Retinal pigment epithelial cell (primary cell): ENCODE measurements at regions not wholly inside any gene's neighbourhood (a gene's known extent, or its start where the extent isn't known, plus 50 kb on each side); places are given as distances from the start of the nearest gene placed in this dataset.

Source experiments
- DNase-seq: peaks from one replicate; pipeline ENCODE4 v3.0.0-alpha.2; 2010; ENCODE audit warnings: low read depth
- H3K4me3 ChIP-seq: 2 replicates; pipeline ENCODE4 v1.5.1; 2011; ENCODE audit warnings: mild to moderate bottlenecking, low read length, control low read depth, moderate library complexity
- CTCF ChIP-seq: conservative IDR thresholded peaks from 2 replicates; pipeline ENCODE4 v1.5.1; 2011; ENCODE audit warnings: low read depth, low read length, control low read depth, inconsistent platforms

DNA sequence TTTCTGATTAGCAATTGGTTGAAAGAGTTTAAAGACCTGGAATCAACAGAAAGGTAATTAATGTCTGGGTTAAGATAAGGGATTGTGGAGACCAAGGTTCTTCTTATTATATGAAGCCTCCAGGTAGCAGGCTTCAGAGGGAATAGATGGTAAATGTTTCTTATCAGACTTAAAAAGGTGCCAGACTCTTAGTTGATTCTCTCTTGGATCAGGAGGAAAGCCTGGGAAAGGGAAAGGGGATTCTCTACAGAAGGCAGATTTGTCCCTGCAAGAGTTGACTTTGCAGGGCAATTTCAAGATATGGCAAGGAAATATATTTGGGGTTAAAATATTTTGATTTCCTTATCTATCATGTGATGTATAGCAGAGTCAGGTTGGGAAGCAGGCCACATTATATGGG lies 153.1 kb upstream of the ARL4C start:
- no peak overlapping the region for H3K4me3 ChIP-seq
- DNase-seq: no peak
- no peak for TF ChIP-seq CTCF

DNA sequence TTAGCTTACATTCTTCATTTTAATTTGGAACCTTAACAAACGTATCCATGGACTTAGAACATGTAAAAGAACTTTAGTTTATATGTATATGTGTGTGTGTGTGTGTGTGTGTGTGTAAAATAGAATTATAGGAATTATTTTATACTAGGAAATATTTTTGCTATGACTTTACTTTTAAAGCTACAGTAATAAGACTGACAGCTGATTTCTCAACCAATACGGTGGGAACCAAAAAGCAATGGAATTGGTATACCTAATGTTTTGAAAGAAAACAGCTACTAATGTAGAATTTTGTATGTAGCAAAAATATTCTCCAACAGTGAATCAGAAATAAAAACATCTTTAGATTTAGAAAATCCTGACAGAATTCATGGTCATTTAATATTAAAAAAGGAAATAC lies 146.5 kb upstream of the ARL4C start:
- no peak for TF ChIP-seq CTCF

DNA sequence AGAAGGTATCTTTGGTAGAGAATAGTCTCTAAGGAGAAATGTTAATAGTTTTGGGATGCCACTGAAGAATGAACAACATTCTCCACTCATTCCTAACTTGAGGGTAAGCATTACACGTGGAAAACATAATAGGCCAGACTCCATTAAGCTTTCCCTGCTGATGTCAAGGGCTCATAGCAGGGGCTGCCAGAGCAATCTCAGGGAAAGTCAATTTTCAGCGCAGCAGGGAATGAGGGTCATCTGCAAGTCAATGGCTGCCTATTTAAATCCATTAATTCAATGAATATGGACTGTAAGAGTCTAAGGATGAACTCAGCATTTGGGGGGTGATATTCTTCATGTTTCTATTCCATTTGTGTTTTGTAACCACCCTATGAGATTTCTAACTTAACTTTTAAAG lies 144.2 kb upstream of the ARL4C start:
- no peak for TF ChIP-seq CTCF
- no peak overlapping the region for H3K4me3 ChIP-seq
- no peak for DNase-seq

More for the DNA sequence above, 146.5 kb upstream of the ARL4C start:
- DNase-seq: no peak
- no peak overlapping the region for H3K4me3 ChIP-seq

GRCh38 chr2:234640657-234641056 lies 143.8 kb upstream of the ARL4C start:
- TF ChIP-seq CTCF: no peak
- no peak for DNase-seq
- no peak overlapping the region for H3K4me3 ChIP-seq

DNA sequence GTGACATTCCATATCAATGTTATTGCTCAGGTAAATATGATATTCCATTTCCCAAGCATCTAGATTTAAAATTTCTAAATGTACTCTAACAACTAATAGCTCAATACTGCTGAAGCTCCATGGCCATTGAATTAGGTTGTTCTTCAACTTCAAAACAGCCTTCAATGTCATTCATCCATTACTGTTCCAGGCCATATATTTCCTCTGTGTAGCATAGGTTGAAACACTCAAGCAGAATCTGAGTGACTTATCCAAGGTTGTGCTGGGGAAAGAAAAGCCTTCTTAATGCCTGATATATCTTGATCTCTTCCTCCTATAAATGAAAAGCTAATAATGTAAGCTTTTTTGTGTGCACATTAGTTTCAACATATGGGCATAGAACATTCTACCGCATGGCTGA lies 142.1 kb upstream of the ARL4C start:
- no peak overlapping the region for H3K4me3 ChIP-seq
- TF ChIP-seq CTCF: no peak
- no peak for DNase-seq

DNA sequence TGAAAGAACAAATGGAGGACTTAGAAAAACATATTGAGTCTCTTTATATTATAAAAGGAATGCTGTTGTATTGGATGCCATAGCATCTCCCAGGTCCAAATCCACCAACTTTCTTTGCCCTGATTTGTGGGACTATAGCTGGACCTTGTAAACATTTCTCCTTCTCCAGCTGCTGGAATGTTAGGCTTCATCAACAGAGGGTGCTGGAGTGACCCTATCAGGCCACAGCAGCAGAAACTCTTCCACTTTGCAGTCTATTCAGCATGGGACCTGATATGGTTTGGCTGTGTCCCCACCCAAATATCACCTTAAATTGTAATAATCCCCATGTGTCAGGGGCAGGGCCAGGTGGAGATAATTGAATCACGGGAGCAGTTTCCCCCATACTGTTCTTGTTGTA lies 138.4 kb upstream of the ARL4C start:
- no peak overlapping the region for H3K4me3 ChIP-seq
- TF ChIP-seq CTCF: no peak
- DNase-seq: no peak

DNA sequence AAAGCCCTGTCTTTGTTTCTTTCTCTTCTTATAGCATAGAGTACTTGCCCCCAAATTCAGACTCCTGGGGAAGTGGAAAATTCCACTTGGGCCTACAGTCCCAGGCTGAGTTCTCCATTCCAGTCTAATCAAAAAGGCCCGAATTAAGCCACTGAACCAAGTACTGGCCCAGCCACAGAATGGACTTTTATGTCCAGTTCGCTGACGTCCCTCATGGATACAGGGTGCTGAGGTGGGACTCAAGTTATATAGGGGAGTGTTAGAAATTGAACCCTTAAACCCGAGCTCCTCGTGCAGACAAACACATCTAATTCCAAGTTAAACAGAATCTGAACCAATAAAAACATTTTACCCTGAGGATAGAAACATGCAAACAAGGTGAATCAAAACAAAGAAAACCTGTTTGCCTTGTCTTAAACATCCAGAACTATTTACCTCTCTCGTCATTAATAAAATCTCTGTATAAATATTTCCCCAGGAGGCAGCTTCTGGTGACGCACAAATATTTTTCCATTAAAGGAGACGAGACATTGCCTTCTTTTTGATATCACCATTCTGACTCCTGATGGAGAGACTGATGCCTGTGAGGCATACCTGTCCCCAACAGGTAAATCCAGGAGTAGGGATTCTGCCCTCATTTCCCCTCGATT lies 136.8 kb upstream of the ARL4C start:
- DNase-seq: no peak
- TF ChIP-seq CTCF: no peak

More for the DNA sequence above, 136.8 kb upstream of the ARL4C start:
- no peak overlapping the region for H3K4me3 ChIP-seq
